ENCODE measurements at regions not wholly inside any gene's neighbourhood (a gene's known extent, or its start where the extent isn't known, plus 50 kb on each side); places are given as distances from the start of the nearest gene placed in this dataset.

GRCh38 chr2:152944099-152944498 lies 225.7 kb downstream of the ARL6IP6 start:
- intact Hi-C loops (cut with DNase I) = no loop called here
- Histone ChIP-seq H3K27ac (no peak overlapping the region), H3K27me3 (ENCODE audit: low read depth) (no peaks in the 10 kb centered on the region), H3K4me3 (no peak overlapping the region), H3K36me3 (no peaks in the 10 kb centered on the region), H3K4me1 (no peaks in the 10 kb centered on the region), H3K9me3 (no peaks in the 10 kb centered on the region)
- TF ChIP-seq CTCF (IDR thresholded peaks at IDR 0.05) = no peak
- ATAC-seq (no peak), DNase-seq (no peak)

- H3K36me3 ChIP-seq = no peaks in the 10 kb centered on the region
- no peak for TF ChIP-seq CTCF (IDR thresholded peaks at IDR 0.05)
- no peaks in the 10 kb centered on the region for H3K4me1 ChIP-seq
- intact Hi-C loops (cut with DNase I) = no loop called here
- no peaks in the 10 kb centered on the region for H3K9me3 ChIP-seq
- no peaks in the 10 kb centered on the region for H3K27me3 ChIP-seq (ENCODE audit: low read depth)
- no peak for DNase-seq
- no peak for ATAC-seq
- H3K4me3 ChIP-seq = no peak overlapping the region
- H3K27ac ChIP-seq = no peak overlapping the region
Measured at GRCh38 chr2:152942940-152943440, 224.6 kb downstream of the ARL6IP6 start.

GRCh38 chr2:152930501-152930900 lies 212.1 kb downstream of the ARL6IP6 start:
- H3K27me3 ChIP-seq (ENCODE audit: low read depth) = no peaks in the 10 kb centered on the region
- H3K27ac ChIP-seq = no peak overlapping the region
- no peak for TF ChIP-seq CTCF (IDR thresholded peaks at IDR 0.05)
- intact Hi-C loops (cut with DNase I) = no loop called here
- no peak for ATAC-seq
- no peak for DNase-seq
- no peaks in the 10 kb centered on the region for H3K36me3 ChIP-seq
- H3K4me3 ChIP-seq = no peak overlapping the region
- H3K9me3 ChIP-seq = no peaks in the 10 kb centered on the region
- H3K4me1 ChIP-seq = peaks cover 6% of the 10 kb centered on the region

GRCh38 chr2:152929628-152930027 lies 211.2 kb downstream of the ARL6IP6 start:
- no peaks in the 10 kb centered on the region for H3K9me3 ChIP-seq
- H3K27ac ChIP-seq = no peak overlapping the region
- no peaks in the 10 kb centered on the region for H3K27me3 ChIP-seq (ENCODE audit: low read depth)
- intact Hi-C loops (cut with DNase I) = no loop called here
- no peak overlapping the region for H3K4me3 ChIP-seq
- DNase-seq (no peak), ATAC-seq (no peak)
- TF ChIP-seq CTCF (IDR thresholded peaks at IDR 0.05) = no peak
- H3K36me3 ChIP-seq = no peaks in the 10 kb centered on the region
- H3K4me1 ChIP-seq = peaks cover 6% of the 10 kb centered on the region

- TF ChIP-seq CTCF (IDR thresholded peaks at IDR 0.05) = peak; percentile 60
- intact Hi-C loops (cut with DNase I) = no loop called here
- Histone ChIP-seq H3K4me3 (no peak overlapping the region), H3K27ac (no peak overlapping the region), H3K36me3 (no peaks in the 10 kb centered on the region), H3K4me1 (peaks cover 6% of the 10 kb centered on the region), H3K9me3 (no peaks in the 10 kb centered on the region), H3K27me3 (ENCODE audit: low read depth) (no peaks in the 10 kb centered on the region)
- peak; percentile 73 to 84 for ATAC-seq
- peak; percentile 60 for DNase-seq
Measured at GRCh38 chr2:152925547-152926448, 207.4 kb downstream of the ARL6IP6 start.
